PC-9 (cell line): ENCODE measurements at regions not wholly inside any gene's neighbourhood (a gene's known extent, or its start where the extent isn't known, plus 50 kb on each side); places are given as distances from the start of the nearest gene placed in this dataset.

Experiments used
- EZH2 ChIP-seq: fragments of 200-600 bp; sonication (generic); IDR thresholded peaks from 2 replicates; pipeline ENCODE4 v1.8.0; 2017; ENCODE audit warnings: antibody characterized with exemption, low read depth
- TF ChIP-seq, protein P1 (sequence below): fragments of 200-600 bp; sonication (generic); conservative IDR thresholded peaks from 2 replicates; pipeline ENCODE4 v1.6.1; 2017; ENCODE audit warnings: mixed run types, antibody characterized with exemption, mild to moderate bottlenecking, moderate library complexity

DNA sequence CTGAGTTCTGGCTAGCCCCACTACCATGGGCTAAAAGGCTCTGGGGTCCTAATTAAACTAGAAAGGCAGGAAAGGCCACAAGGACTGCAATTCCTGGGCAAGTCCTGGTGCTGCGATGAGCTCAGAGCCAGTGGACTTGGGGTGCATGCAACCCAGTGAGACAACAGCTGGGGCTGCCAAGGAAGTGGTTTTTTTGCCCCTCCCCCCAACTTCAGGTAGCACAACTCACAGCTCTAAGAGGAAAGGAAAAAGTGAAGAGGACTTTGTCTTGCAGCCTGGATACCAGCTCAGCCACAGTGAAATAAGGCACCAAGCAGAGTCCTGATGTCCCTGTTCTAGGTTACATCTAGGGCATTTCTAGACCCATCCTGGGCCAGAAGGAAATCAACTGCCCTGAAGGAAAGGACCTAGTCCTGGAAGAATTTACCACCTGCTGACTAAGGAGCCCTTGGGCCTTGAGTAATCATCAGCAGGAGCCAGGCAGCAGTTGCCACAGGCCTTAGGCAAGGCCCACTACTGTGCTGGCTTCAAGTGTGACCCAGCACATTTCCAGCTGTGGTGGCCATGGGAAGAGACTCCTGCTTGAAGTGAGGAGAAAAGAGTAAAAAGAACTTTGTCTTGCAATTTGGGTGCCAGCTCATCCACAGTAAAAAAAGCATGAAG, 358.4 kb downstream of the BTBD3 start:
- TF ChIP-seq, protein P1, sequence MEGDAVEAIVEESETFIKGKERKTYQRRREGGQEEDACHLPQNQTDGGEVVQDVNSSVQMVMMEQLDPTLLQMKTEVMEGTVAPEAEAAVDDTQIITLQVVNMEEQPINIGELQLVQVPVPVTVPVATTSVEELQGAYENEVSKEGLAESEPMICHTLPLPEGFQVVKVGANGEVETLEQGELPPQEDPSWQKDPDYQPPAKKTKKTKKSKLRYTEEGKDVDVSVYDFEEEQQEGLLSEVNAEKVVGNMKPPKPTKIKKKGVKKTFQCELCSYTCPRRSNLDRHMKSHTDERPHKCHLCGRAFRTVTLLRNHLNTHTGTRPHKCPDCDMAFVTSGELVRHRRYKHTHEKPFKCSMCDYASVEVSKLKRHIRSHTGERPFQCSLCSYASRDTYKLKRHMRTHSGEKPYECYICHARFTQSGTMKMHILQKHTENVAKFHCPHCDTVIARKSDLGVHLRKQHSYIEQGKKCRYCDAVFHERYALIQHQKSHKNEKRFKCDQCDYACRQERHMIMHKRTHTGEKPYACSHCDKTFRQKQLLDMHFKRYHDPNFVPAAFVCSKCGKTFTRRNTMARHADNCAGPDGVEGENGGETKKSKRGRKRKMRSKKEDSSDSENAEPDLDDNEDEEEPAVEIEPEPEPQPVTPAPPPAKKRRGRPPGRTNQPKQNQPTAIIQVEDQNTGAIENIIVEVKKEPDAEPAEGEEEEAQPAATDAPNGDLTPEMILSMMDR, result no peak
- TF ChIP-seq EZH2, result no peak
